Neuron (in vitro differentiated cells): ENCODE measurements at regions not wholly inside any gene's neighbourhood (a gene's known extent, or its start where the extent isn't known, plus 50 kb on each side); places are given as distances from the start of the nearest gene placed in this dataset.
A peak's percentile ranks its signal among the peaks of the same experiment; 100 is the strongest.
"Not testable (repeated sequence)": the region's sequence is repeated elsewhere in the genome, so short reads cannot be mapped to it uniquely, and the experiment has no call there.

Experiments
- H2AFZ ChIP-seq: one replicate; pipeline ENCODE4 v1.6.1; 2013; ENCODE audit warnings: low read depth, mild to moderate bottlenecking, inconsistent platforms, low read length, moderate library complexity
- H3K27me3 ChIP-seq: one replicate; pipeline ENCODE4 v1.6.1; 2013; ENCODE audit warnings: low read length; ENCODE audit not compliant: insufficient read depth
- H3K36me3 ChIP-seq: one replicate; pipeline ENCODE4 v1.6.1; 2013; ENCODE audit warnings: low read length; ENCODE audit not compliant: insufficient read depth
- H3K4me1 ChIP-seq: one replicate; pipeline ENCODE4 v1.6.1; 2013; ENCODE audit warnings: low read length; ENCODE audit not compliant: insufficient read depth
- H3K4me3 ChIP-seq: 2 replicates; pipeline ENCODE4 v1.5.1; 2013; ENCODE audit warnings: mild to moderate bottlenecking, low read length, moderate library complexity
- H3K9me3 ChIP-seq: one replicate; pipeline ENCODE4 v1.6.1; 2013; ENCODE audit warnings: low read length

DNA sequence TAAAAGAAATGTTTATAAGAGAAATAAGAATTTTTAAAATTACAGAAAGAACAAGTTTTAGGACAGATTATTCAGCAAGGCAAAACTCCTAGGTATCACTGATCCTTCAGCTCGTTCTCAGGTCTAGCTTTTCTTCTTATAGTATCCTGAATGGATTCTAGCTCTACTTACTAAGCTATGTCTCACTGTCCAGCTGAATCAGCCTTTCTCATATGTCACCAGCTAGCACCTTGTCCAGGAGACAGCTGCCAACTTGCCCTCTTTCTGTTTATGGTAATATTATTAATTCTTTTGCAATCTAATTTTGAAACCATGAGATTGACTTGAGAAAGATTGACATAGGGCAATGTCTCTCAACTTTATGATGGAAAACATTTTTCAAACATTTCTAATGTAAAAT, 159.9 kb downstream of the LYPLAL1 start:
- H2AFZ ChIP-seq = no peak overlapping the region
- H3K4me1 ChIP-seq = no peaks in the 10 kb centered on the region
- H3K9me3 ChIP-seq = no peaks in the 10 kb centered on the region
- no peak overlapping the region for H3K4me3 ChIP-seq
- H3K27me3 ChIP-seq = no peaks in the 10 kb centered on the region
- H3K36me3 ChIP-seq = no peaks in the 10 kb centered on the region

DNA sequence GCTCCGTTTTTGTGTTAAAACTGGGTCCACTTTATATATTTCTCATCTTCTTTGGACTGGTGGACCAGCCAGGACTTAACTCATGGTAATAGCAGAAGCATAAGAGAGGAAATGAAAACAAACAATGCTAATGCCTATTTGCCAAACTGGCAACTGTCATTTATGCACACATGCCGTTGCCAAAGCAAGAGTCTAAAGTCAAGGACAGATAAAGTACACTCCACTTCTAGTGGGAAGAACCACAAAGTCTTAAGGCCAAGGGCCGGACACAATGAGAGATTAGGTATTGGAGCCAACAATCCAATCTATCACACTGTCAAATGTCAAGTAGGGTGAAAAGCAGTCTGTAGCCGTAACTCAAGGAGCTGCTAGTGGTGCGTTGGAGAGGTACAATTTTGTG, 157.7 kb downstream of the LYPLAL1 start:
- Histone ChIP-seq H3K9me3 (peaks cover 4% of the 10 kb centered on the region), H3K4me3 (no peak overlapping the region), H3K4me1 (no peaks in the 10 kb centered on the region), H3K36me3 (no peaks in the 10 kb centered on the region), H2AFZ (no peak overlapping the region), H3K27me3 (no peaks in the 10 kb centered on the region)

DNA sequence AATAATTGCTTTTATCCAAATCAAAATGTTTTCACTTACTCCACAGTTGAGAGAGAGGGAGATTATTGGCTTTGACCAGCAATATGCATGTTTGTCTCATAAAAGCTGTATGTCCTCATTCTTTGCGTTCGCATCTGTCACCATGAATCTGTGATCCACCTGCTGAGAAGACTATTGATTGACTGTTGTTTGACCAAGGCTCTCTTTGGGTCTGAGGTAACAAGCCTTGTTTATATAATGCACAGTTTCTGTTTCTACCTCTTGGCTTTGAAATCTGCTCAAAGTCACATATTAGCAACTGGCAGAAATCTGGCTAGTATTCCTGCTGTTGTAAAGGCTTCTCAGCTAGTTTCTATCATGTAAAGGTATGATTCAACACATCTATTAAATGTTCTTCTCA, 157.0 kb downstream of the LYPLAL1 start:
- Histone ChIP-seq H3K27me3 (no peaks in the 10 kb centered on the region), H3K36me3 (no peaks in the 10 kb centered on the region), H2AFZ (no peak overlapping the region), H3K4me1 (no peaks in the 10 kb centered on the region), H3K4me3 (no peak overlapping the region), H3K9me3 (peaks cover 4% of the 10 kb centered on the region)

DNA sequence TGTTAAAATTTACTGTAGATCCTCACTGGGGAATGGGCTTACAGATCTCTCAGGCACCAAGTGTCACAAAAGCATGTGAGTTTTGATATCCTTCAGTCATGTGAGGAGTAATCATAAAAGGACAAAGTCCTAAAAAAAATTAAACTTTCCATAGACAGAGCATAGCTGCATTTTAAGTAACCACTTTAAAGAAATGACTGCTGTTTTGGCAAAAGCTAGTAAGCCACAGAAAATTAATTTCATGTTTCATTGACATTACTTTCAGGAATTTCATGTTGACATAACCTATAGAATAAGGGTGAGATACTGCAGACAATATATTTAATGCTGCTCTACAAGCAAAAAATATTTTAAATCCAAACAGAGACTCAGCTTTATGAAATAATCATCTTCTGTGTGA, 156.3 kb downstream of the LYPLAL1 start:
- no peak overlapping the region for H2AFZ ChIP-seq
- no peaks in the 10 kb centered on the region for H3K4me1 ChIP-seq
- no peaks in the 10 kb centered on the region for H3K36me3 ChIP-seq
- no peaks in the 10 kb centered on the region for H3K27me3 ChIP-seq
- H3K9me3 ChIP-seq = peaks cover 4% of the 10 kb centered on the region
- no peak overlapping the region for H3K4me3 ChIP-seq

DNA sequence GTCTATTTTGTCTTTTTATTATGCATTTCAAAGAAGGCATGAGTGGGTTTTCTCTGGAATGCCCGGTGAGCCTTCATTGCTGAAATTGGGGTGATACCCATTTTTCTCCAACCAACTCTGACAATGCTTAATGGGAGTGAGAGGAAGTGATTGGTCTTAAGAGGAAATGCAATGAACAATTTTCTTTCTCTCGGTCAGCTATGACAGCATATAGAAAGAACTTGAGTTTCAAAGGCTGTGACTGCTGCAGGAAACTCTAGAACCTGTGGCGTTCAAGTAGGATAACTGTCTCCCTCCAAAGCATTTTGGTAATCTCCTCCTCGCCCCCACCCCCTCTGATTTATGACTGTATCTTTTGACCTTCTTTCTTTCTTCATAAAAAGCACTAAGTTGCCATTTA, 155.9 kb downstream of the LYPLAL1 start:
- Histone ChIP-seq H2AFZ (no peak overlapping the region), H3K4me3 (no peak overlapping the region), H3K4me1 (no peaks in the 10 kb centered on the region), H3K9me3 (peaks cover 4% of the 10 kb centered on the region), H3K27me3 (no peaks in the 10 kb centered on the region), H3K36me3 (no peaks in the 10 kb centered on the region)

DNA sequence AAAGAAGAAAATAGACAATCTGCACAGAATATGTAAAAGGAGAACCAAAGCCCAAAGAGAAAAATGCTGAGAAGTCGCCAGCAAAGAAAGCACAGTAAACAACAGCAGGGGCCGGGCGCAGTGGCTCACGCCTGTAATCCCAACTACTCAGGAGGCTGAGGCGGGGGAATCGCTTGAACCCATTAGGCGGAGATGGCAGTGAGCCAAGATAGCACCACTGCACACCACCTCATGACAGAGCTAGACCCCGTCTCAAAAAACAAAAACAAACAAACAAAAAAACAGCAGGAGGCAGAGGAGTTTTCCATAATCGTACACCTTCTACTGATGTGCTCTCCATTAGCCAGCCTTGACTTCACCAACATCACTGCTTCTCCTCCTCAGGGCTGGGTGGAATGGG, 153.2 kb downstream of the LYPLAL1 start:
- Histone ChIP-seq H3K27me3 (no peaks in the 10 kb centered on the region), H2AFZ (no peak overlapping the region), H3K4me1 (peaks cover 8% of the 10 kb centered on the region), H3K36me3 (no peaks in the 10 kb centered on the region), H3K4me3 (no peak overlapping the region), H3K9me3 (peaks cover 4% of the 10 kb centered on the region)

DNA sequence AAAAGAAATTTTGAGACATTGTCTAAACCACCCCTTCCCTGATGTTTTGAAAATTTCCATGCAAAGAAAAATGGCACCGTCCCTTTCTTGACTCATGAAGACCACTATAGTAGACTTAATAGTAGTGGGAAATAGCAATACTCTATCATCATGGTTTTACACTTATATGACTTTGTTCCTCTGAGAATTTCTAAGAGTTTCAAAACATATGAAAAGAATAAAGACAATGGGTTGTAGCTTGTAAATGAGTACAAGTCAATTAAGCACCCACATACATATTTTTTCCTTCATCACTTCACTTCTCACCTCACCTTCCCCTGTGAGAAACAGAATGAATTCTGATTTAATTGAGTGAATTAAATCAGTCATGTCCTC, 151.7 kb downstream of the LYPLAL1 start:
- Histone ChIP-seq H3K27me3 (no peaks in the 10 kb centered on the region), H3K4me1 (peaks cover 8% of the 10 kb centered on the region), H2AFZ (no peak overlapping the region), H3K9me3 (peaks cover 4% of the 10 kb centered on the region), H3K36me3 (no peaks in the 10 kb centered on the region), H3K4me3 (no peak overlapping the region)

DNA sequence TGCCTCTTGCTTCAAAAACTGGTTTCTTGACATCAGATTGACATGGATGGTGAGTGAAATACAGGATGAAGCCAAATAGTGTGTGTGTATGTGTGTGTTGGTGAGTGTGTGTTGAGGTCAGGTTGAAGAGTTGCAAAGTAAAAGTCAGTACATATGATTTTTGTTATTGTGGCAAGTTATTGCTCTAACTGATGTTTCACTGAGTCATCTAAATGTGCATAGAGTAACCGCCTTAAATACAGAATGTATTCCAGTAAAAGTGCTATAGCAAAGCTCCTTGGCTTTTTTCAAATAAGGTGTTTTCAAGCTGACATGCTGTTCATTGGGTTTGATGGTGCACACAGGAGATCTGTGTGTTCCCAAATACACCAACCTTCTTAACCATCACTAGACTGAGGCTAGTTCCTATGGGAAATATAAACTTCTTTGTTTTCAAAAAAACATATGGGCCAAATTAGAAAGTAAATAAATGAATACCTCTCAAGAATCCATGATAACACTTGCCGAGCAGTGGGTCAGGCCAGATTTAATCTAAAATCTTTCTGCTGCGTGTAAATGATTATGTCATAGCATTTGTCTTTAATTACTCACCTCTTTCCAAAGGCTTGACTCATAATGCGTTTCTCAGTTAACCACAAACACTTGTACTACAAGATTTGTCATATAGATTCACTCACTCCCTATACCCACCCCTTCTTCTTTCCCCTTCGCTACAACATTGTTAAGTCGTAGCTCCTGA, 151.1 kb downstream of the LYPLAL1 start:
- no peaks in the 10 kb centered on the region for H3K27me3 ChIP-seq
- H2AFZ ChIP-seq = peak overlapping the region; percentile 55
- H3K4me3 ChIP-seq = no peak overlapping the region
- peaks cover 8% of the 10 kb centered on the region for H3K4me1 ChIP-seq
- H3K9me3 ChIP-seq = peaks cover 4% of the 10 kb centered on the region
- H3K36me3 ChIP-seq = no peaks in the 10 kb centered on the region

DNA sequence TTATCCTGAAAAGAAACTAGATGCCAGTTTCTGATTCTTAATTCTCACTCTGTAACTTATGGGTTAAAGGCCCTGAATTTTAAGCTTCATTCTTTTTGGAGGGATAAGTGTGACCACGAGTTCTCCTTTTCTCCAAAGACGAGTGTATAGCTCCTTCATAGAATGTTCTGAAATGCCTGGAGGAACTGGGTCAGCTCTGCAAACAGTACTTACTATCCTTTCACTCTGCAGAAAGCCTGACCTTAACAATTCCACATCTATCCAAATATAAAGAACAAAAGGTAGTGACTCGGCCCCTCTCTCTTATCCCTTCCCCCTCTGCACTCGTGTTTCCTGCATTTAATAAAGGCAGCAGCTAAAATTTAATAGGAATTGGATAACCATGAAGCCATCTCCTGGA, 150.5 kb downstream of the LYPLAL1 start:
- Histone ChIP-seq H3K4me1 (peaks cover 8% of the 10 kb centered on the region), H3K4me3 (no peak overlapping the region), H3K27me3 (no peaks in the 10 kb centered on the region), H3K36me3 (no peaks in the 10 kb centered on the region), H3K9me3 (peaks cover 4% of the 10 kb centered on the region), H2AFZ (peak overlapping the region; percentile 55)

DNA sequence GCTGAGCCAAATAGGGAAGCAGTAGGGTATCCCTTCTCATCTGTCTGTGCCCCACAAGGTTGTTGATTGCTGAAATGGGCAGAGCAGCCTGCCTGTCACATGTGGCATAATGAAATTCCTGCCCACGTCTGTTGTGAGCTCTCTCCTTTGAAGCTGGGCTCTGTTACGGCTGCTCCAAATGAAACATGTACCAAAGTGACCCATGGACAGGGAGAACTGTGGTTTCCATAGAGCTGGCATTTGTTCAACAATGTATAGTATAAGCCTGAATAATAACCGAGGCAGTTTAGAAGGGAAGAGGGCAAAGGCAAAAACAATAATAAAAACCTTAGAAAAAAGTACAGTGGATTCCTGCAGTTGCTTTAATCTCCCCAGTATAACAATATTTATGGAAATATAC, 149.7 kb downstream of the LYPLAL1 start:
- Histone ChIP-seq H3K27me3 (no peaks in the 10 kb centered on the region), H3K4me1 (peaks cover 8% of the 10 kb centered on the region), H3K36me3 (no peaks in the 10 kb centered on the region), H2AFZ (no peak overlapping the region), H3K9me3 (peaks cover 4% of the 10 kb centered on the region), H3K4me3 (no peak overlapping the region)

DNA sequence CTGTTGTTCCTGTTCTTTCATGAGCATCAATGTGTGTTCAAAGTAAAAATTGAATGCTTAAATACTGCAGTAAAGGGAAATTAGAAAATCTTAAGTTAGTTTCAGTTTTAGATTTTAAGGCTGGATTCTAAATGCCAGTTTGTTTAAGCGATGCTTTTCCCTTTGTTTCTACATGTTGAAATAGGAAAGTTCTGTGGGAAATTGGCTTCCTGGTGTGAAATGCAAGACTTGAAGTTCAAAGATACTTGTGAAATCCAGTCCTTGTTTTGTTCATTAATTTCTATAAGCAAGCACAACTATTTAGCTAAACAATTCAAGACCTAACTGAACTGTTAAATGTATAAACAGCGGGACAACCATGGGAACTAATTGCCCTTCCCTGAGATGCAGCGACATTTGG, 149.1 kb downstream of the LYPLAL1 start:
- Histone ChIP-seq H3K4me3 (no peak overlapping the region), H3K9me3 (peaks cover 4% of the 10 kb centered on the region), H3K27me3 (no peaks in the 10 kb centered on the region), H3K36me3 (no peaks in the 10 kb centered on the region), H2AFZ (no peak overlapping the region), H3K4me1 (peaks cover 8% of the 10 kb centered on the region)

DNA sequence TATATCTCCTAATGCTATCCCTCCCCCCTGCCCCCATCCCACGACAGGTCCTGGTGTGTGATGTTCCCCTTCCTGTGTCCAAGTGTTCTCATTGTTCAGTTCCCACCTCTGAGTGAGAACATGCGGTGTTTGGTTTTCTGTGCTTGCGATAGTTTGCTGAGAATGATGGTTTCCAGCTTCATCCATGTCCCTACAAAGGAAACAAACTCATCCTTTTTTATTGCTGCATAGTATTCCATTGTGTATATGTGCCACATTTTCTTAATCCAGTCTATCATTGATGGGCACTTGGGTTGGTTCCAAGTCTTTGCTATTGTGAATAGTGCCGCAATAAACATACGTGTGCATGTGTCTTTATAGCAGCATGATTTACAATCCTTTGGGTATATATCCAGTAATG, 146.9 kb downstream of the LYPLAL1 start:
- H3K4me1 ChIP-seq, H3K9me3 ChIP-seq, H2AFZ ChIP-seq, H3K4me3 ChIP-seq, H3K27me3 ChIP-seq, H3K36me3 ChIP-seq: not testable (repeated sequence)

DNA sequence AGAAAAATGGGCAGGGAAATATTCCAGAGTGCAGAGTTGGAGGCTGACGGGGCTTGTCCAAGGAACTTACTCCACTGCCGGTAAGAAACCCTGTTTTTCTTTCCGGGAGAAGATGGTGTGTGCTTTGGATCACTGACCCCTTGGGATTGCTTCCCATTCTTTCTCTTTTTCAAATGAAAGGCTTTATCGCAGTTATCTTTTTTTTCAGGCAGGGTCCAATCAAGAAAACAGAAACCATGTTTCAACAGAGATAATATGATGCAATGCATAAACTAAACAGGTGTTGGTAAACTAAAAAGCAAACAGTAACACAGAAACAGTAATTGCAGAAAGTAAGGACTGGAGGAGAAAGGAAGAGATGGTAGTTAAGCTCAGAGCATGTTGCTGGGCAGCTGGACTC, 145.1 kb downstream of the LYPLAL1 start:
- H3K4me3 ChIP-seq = no peak overlapping the region
- H3K9me3 ChIP-seq = no peaks in the 10 kb centered on the region

DNA sequence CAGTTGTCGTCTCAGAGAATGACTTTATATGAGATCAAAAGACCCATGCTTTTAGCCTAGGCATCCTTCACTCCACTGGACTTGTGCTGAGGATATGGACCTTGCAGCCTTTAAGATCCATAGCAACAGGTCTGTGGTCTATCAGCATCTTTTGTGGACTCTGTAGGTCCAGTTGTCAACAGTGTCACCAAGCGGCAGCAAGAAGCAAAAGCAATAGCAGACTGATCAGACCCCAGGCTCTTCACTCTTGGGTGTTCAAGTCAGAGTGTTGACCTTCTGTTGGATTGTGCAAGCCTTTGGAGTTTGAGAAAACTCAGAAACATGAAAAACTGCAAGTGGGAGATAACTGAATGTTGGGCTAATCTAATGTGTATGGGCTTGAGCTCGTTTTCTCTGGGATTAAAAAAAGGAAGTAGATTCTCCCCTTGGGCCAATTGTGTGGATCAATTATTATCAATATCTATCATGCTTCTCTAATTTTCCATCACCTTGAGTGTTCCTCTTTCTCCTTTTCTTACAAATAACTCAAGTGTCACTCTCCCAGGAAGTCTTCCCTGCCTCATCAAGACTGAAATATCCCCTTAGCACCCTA, 144.2 kb downstream of the LYPLAL1 start:
- Histone ChIP-seq H3K36me3 (no peaks in the 10 kb centered on the region), H3K4me1 (no peaks in the 10 kb centered on the region), H3K27me3 (no peaks in the 10 kb centered on the region), H3K9me3 (no peaks in the 10 kb centered on the region), H3K4me3 (no peak overlapping the region), H2AFZ (no peak overlapping the region)

More for the DNA sequence above, 145.1 kb downstream of the LYPLAL1 start:
- H3K36me3 ChIP-seq = no peaks in the 10 kb centered on the region
- no peaks in the 10 kb centered on the region for H3K27me3 ChIP-seq
- no peak overlapping the region for H2AFZ ChIP-seq
- peaks cover 1% of the 10 kb centered on the region for H3K4me1 ChIP-seq
